K562 (cell line): ENCODE measurements at regions not wholly inside any gene's neighbourhood (a gene's known extent, or its start where the extent isn't known, plus 50 kb on each side); places are given as distances from the start of the nearest gene placed in this dataset.

Experiments
- ETV6 ChIP-seq, 3 experiments: fragments of 150-350 bp in 1 of 3; sonication (generic) in 1 of 3; formaldehyde crosslinking in 1 of 3; IDR thresholded peaks; 2 replicates each; pipeline versions ENCODE4 v1.6.1 to v1.8.0; 2014 to 2022; ENCODE audit warnings: borderline replicate concordance in 2 of 3, low read depth in 2 of 3, antibody characterized with exemption in 1 of 3, low read length in 1 of 3, mild to moderate bottlenecking in 1 of 3, missing genetic modification reagents in 1 of 3
- KLF1 ChIP-seq: fragments of 450-650 bp; IDR thresholded peaks from 2 replicates; pipeline ENCODE4 v1.6.1; 2016; ENCODE audit warnings: missing genetic modification characterization, missing compliant biosample characterization
- TAF15 ChIP-seq: fragments of 200-400 bp; formaldehyde crosslinking; IDR thresholded peaks from 2 replicates; pipeline ENCODE4 v1.6.1; 2017; ENCODE audit warnings: mild to moderate bottlenecking, low read depth, low read length, moderate library complexity
- ZNF224 ChIP-seq: sonication (generic); formaldehyde crosslinking; IDR thresholded peaks from 2 replicates; pipeline ENCODE4 v1.8.0; 2022; ENCODE audit warnings: mild to moderate bottlenecking, missing genetic modification reagents
- TF ChIP-seq, protein P1 (sequence below), 2 experiments: fragments of 450-650 bp; conservative IDR thresholded peaks; 2 replicates each; pipeline ENCODE4 v1.6.1; 2017; ENCODE audit warnings: mild to moderate bottlenecking in 2 of 2, moderate library complexity in 2 of 2
- TF ChIP-seq, protein P2 (sequence below), 3 experiments: IDR thresholded peaks in 2 of 3; conservative IDR thresholded peaks in 1 of 3; 2 replicates each; pipeline ENCODE4 v1.5.1; 2011 to 2012; ENCODE audit warnings: low read length in 3 of 3, mild to moderate bottlenecking in 3 of 3, control low read depth in 2 of 3, improper control_type of control experiment in 1 of 3, inconsistent platforms in 1 of 3, low read depth in 1 of 3, mixed read lengths in 1 of 3, moderate library complexity in 1 of 3; ENCODE audit not compliant: insufficient read depth in 2 of 3
- TF ChIP-seq, protein P3 (sequence below): sonication (generic); formaldehyde crosslinking; IDR thresholded peaks from 2 replicates; pipeline ENCODE4 v1.8.0; 2022; ENCODE audit warnings: mild to moderate bottlenecking, missing genetic modification reagents, borderline replicate concordance

DNA sequence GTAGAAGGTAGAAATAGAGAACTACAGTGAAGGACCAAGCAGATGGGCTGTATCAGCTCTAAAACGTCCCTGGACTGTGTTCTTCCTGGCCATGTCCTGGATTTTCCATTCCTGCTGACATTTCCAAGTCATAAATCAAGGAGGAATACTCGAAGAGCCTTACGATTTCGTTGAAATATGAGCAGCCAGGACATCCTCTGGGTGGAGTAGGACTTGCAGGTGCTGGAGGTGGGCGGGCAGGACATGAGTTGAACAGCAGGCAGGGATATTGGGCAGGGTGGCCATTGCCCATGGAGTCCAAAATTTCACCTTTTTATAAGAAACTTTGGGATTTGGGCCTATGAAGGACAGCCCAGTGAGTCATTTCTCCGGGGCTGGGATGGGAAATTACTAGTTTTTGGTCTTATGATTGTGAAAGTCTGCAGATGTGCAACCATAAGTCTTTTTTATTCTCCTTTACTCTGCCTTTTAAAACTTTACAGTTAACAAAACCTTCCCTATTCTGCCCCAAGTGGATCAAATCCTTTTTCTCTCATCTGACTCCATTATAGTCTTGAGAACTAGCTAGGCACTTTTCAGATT lies 88.8 kb downstream of the TMX1 start:
- TF ChIP-seq, protein P1, sequence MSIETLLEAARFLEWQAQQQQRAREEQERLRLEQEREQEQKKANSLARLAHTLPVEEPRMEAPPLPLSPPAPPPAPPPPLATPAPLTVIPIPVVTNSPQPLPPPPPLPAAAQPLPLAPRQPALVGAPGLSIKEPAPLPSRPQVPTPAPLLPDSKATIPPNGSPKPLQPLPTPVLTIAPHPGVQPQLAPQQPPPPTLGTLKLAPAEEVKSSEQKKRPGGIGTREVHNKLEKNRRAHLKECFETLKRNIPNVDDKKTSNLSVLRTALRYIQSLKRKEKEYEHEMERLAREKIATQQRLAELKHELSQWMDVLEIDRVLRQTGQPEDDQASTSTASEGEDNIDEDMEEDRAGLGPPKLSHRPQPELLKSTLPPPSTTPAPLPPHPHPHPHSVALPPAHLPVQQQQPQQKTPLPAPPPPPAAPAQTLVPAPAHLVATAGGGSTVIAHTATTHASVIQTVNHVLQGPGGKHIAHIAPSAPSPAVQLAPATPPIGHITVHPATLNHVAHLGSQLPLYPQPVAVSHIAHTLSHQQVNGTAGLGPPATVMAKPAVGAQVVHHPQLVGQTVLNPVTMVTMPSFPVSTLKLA (conservative IDR thresholded peaks at IDR 0.05), result no peak
- TF ChIP-seq KLF1 (tag) (no peak), ZNF224 (CRISPR knock-in tag) (no peak), TAF15 (no peak), ETV6 (IDR thresholded peaks at IDR 0.05; ENCODE audit: borderline replicate concordance in 1 of 2, low read depth in 2 of 2, low read length in 1 of 2) (no peak), ETV6 (CRISPR knock-in tag; IDR thresholded peaks at IDR 0.05; ENCODE audit: borderline replicate concordance) (no peak)
- TF ChIP-seq, protein P2, sequence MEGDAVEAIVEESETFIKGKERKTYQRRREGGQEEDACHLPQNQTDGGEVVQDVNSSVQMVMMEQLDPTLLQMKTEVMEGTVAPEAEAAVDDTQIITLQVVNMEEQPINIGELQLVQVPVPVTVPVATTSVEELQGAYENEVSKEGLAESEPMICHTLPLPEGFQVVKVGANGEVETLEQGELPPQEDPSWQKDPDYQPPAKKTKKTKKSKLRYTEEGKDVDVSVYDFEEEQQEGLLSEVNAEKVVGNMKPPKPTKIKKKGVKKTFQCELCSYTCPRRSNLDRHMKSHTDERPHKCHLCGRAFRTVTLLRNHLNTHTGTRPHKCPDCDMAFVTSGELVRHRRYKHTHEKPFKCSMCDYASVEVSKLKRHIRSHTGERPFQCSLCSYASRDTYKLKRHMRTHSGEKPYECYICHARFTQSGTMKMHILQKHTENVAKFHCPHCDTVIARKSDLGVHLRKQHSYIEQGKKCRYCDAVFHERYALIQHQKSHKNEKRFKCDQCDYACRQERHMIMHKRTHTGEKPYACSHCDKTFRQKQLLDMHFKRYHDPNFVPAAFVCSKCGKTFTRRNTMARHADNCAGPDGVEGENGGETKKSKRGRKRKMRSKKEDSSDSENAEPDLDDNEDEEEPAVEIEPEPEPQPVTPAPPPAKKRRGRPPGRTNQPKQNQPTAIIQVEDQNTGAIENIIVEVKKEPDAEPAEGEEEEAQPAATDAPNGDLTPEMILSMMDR (IDR thresholded peaks at IDR 0.05 in 2 of 3, conservative IDR thresholded peaks at IDR 0.05 in 1 of 3; ENCODE audit: insufficient read depth in 2 of 3, low read depth in 1 of 3, low read length in 3 of 3), result no peak
- TF ChIP-seq, protein P3, sequence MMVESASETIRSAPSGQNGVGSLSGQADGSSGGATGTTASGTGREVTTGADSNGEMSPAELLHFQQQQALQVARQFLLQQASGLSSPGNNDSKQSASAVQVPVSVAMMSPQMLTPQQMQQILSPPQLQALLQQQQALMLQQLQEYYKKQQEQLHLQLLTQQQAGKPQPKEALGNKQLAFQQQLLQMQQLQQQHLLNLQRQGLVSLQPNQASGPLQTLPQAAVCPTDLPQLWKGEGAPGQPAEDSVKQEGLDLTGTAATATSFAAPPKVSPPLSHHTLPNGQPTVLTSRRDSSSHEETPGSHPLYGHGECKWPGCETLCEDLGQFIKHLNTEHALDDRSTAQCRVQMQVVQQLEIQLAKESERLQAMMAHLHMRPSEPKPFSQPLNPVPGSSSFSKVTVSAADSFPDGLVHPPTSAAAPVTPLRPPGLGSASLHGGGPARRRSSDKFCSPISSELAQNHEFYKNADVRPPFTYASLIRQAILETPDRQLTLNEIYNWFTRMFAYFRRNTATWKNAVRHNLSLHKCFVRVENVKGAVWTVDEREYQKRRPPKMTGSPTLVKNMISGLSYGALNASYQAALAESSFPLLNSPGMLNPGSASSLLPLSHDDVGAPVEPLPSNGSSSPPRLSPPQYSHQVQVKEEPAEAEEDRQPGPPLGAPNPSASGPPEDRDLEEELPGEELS (CRISPR knock-in tag), result no peak
